CD4-positive, alpha-beta T cell treated with Interleukin-1 beta for 1 hour (primary cell): ENCODE measurements at regions not wholly inside any gene's neighbourhood (a gene's known extent, or its start where the extent isn't known, plus 50 kb on each side); places are given as distances from the start of the nearest gene placed in this dataset.

Experiments
- DNase-seq, 2 donors: peaks; one replicate each; pipeline ENCODE4 v3.0.0-alpha.2; 2020 to 2022

- no peak for DNase-seq
Measured at GRCh38 chr1:209368864-209369598, 214.5 kb upstream of the CAMK1G start.

GRCh38 chr1:209370241-209370995 lies 213.1 kb upstream of the CAMK1G start:
- DNase-seq, result no peak

- DNase-seq, result no peak
Measured at GRCh38 chr1:209375097-209375496, 208.4 kb upstream of the CAMK1G start.

- no peak for DNase-seq
Measured at GRCh38 chr1:209375671-209376365, 207.7 kb upstream of the CAMK1G start.

GRCh38 chr1:209376774-209377173 lies 206.7 kb upstream of the CAMK1G start:
- no peak for DNase-seq

- DNase-seq, result no peak
Measured at GRCh38 chr1:209377995-209378394, 205.5 kb upstream of the CAMK1G start.

GRCh38 chr1:209379280-209379679 lies 204.2 kb upstream of the CAMK1G start:
- DNase-seq, result no peak

GRCh38 chr1:209380420-209380819 lies 203.1 kb upstream of the CAMK1G start:
- DNase-seq, result no peak

- no peak for DNase-seq
Measured at GRCh38 chr1:209382231-209383100, 201.0 kb upstream of the CAMK1G start.

- no peak for DNase-seq
Measured at GRCh38 chr1:209383422-209383821, 200.1 kb upstream of the CAMK1G start.

- DNase-seq, result no peak
Measured at GRCh38 chr1:209383907-209384709, 199.4 kb upstream of the CAMK1G start.

- DNase-seq, result no peak
Measured at GRCh38 chr1:209384710-209385550, 198.6 kb upstream of the CAMK1G start.

- no peak for DNase-seq
Measured at GRCh38 chr1:209386156-209386555, 197.4 kb upstream of the CAMK1G start.

- DNase-seq, result no peak
Measured at GRCh38 chr1:209387271-209387968, 196.1 kb upstream of the CAMK1G start.

GRCh38 chr1:209387969-209388329 lies 195.6 kb upstream of the CAMK1G start:
- DNase-seq, result no peak

GRCh38 chr1:209388358-209388757 lies 195.2 kb upstream of the CAMK1G start:
- DNase-seq, result no peak

GRCh38 chr1:209389258-209389657 lies 194.3 kb upstream of the CAMK1G start:
- DNase-seq, result no peak

- no peak for DNase-seq
Measured at GRCh38 chr1:209389975-209390374, 193.5 kb upstream of the CAMK1G start.

- no peak for DNase-seq
Measured at GRCh38 chr1:209390764-209391163, 192.8 kb upstream of the CAMK1G start.

GRCh38 chr1:209391792-209392191 lies 191.7 kb upstream of the CAMK1G start:
- no peak for DNase-seq
